ENCODE measurements at regions not wholly inside any gene's neighbourhood (a gene's known extent, or its start where the extent isn't known, plus 50 kb on each side); places are given as distances from the start of the nearest gene placed in this dataset.

GRCh38 chr17:51500454-51500853, 240.1 kb downstream of the UTP18 start:
- CTCF ChIA-PET = no interaction called here

GRCh38 chr17:51505450-51505849, 245.1 kb downstream of the UTP18 start:
- ChIA-PET POLR2A (ENCODE audit: unreplicated experiment) (no interaction called here), CTCF (no interaction called here)
- DNase-seq (no peak), ATAC-seq (no peak)
- Histone ChIP-seq H3K36me3 (ENCODE audit: low read depth, low read length) (no peaks in the 10 kb centered on the region), H3K9ac (ENCODE audit: low read length) (no peak overlapping the region), H3K4me1 (ENCODE audit: insufficient read depth, low read length) (no peaks in the 10 kb centered on the region), H4K20me1 (ENCODE audit: low read length) (no peaks in the 10 kb centered on the region), H3K27me3 (ENCODE audit: low read length) (peaks cover 29% of the 10 kb centered on the region), H3K4me3 (ENCODE audit: low read length) (no peak overlapping the region), H3K4me2 (ENCODE audit: low read length) (no peak overlapping the region), H3K79me2 (ENCODE audit: low read length) (no peaks in the 10 kb centered on the region), H3F3A (ENCODE audit: low read length, unreplicated experiment) (no peaks in the 10 kb centered on the region), H3K9me3 (ENCODE audit: low read length) (no peaks in the 10 kb centered on the region), H3K27ac (ENCODE audit: low read length) (no peak overlapping the region), H2AFZ (ENCODE audit: low read length) (no peak overlapping the region), H3K9me2 (replicated peaks; ENCODE audit: low read length) (no peaks in the 10 kb centered on the region)
- intact Hi-C loops (cut with micrococcal nuclease) = no loop called here
- TF ChIP-seq CTCF (conservative IDR thresholded peaks at IDR 0.05; ENCODE audit: low read depth, low read length) (no peak), EZH2phosphoT487 (IDR thresholded peaks at IDR 0.05; ENCODE audit: borderline replicate concordance, low read length) (no peak), EZH2 (IDR thresholded peaks at IDR 0.05; ENCODE audit: low read length, unreplicated experiment) (no peak)
- BruUV-seq (replicated peaks) = no TSS peak

More at GRCh38 chr17:51500454-51500853, 240.1 kb downstream of the UTP18 start:
- BruUV-seq (replicated peaks) = no TSS peak
- Histone ChIP-seq H3K9ac (ENCODE audit: low read length) (no peak overlapping the region), H3K27me3 (ENCODE audit: low read length) (peaks cover 14% of the 10 kb centered on the region; the same call in 1 of the 2 replicates), H3F3A (ENCODE audit: low read length, unreplicated experiment) (no peaks in the 10 kb centered on the region), H3K9me2 (replicated peaks; ENCODE audit: low read length) (no peaks in the 10 kb centered on the region), H2AFZ (ENCODE audit: low read length) (no peak overlapping the region), H3K9me3 (ENCODE audit: low read length) (no peaks in the 10 kb centered on the region), H3K4me1 (ENCODE audit: insufficient read depth, low read length) (no peaks in the 10 kb centered on the region), H3K4me3 (ENCODE audit: low read length) (no peak overlapping the region), H3K79me2 (ENCODE audit: low read length) (no peaks in the 10 kb centered on the region), H4K20me1 (ENCODE audit: low read length) (no peaks in the 10 kb centered on the region), H3K27ac (ENCODE audit: low read length) (no peak overlapping the region), H3K4me2 (ENCODE audit: low read length) (no peak overlapping the region), H3K36me3 (ENCODE audit: low read depth, low read length) (no peaks in the 10 kb centered on the region)
- DNase-seq (no peak), ATAC-seq (no peak)
- TF ChIP-seq CTCF (conservative IDR thresholded peaks at IDR 0.05; ENCODE audit: low read depth, low read length) (no peak), EZH2 (IDR thresholded peaks at IDR 0.05; ENCODE audit: low read length, unreplicated experiment) (no peak), EZH2phosphoT487 (IDR thresholded peaks at IDR 0.05; ENCODE audit: borderline replicate concordance, low read length) (no peak)
- POLR2A ChIA-PET (ENCODE audit: unreplicated experiment) = no interaction called here
- intact Hi-C loops (cut with micrococcal nuclease) = no loop called here

- DNase-seq = no peak
- BruUV-seq (replicated peaks) = no TSS peak
- Histone ChIP-seq H3K9me2 (replicated peaks; ENCODE audit: low read length) (no peaks in the 10 kb centered on the region), H3K9me3 (ENCODE audit: low read length) (no peaks in the 10 kb centered on the region), H3K4me2 (ENCODE audit: low read length) (no peak overlapping the region), H3K79me2 (ENCODE audit: low read length) (no peaks in the 10 kb centered on the region), H3K27me3 (ENCODE audit: low read length) (peaks cover 47% of the 10 kb centered on the region), H3K4me1 (ENCODE audit: insufficient read depth, low read length) (no peaks in the 10 kb centered on the region), H3K36me3 (ENCODE audit: low read depth, low read length) (no peaks in the 10 kb centered on the region), H2AFZ (ENCODE audit: low read length) (no peak overlapping the region), H3K4me3 (ENCODE audit: low read length) (no peak overlapping the region), H3K27ac (ENCODE audit: low read length) (no peak overlapping the region), H4K20me1 (ENCODE audit: low read length) (no peaks in the 10 kb centered on the region), H3K9ac (ENCODE audit: low read length) (no peak overlapping the region), H3F3A (ENCODE audit: low read length, unreplicated experiment) (no peaks in the 10 kb centered on the region)
- no peak for TF ChIP-seq CTCF (conservative IDR thresholded peaks at IDR 0.05; ENCODE audit: low read depth, low read length)
- TF ChIP-seq EZH2 (IDR thresholded peaks at IDR 0.05; ENCODE audit: low read length, unreplicated experiment) = no peak
- no peak for TF ChIP-seq EZH2phosphoT487 (IDR thresholded peaks at IDR 0.05; ENCODE audit: borderline replicate concordance, low read length)
- POLR2A ChIA-PET (ENCODE audit: unreplicated experiment) = no interaction called here
- CTCF ChIA-PET = no interaction called here
- intact Hi-C loops (cut with micrococcal nuclease) = no loop called here
- ATAC-seq = no peak
Observed at GRCh38 chr17:51507444-51507843, 247.1 kb downstream of the UTP18 start.
